NB4 (cell line): ENCODE measurements at regions not wholly inside any gene's neighbourhood (a gene's known extent, or its start where the extent isn't known, plus 50 kb on each side); places are given as distances from the start of the nearest gene placed in this dataset.

Source experiments
- CTCF ChIP-seq: IDR thresholded peaks from one replicate; pipeline ENCODE4 v1.5.1; 2012; ENCODE audit warnings: low read depth, low read length
- MAX ChIP-seq: IDR thresholded peaks from 2 replicates; pipeline ENCODE4 v1.6.1; 2011; ENCODE audit warnings: low read depth, low read length
- MYC ChIP-seq: IDR thresholded peaks from 2 replicates; pipeline ENCODE4 v1.6.1; 2011; ENCODE audit warnings: low read depth, low read length
- POLR2A ChIP-seq: IDR thresholded peaks from 2 replicates; pipeline ENCODE4 v1.6.1; 2011; ENCODE audit warnings: mild to moderate bottlenecking; ENCODE audit not compliant: insufficient read length; ENCODE audit errors: extremely low read depth

- TF ChIP-seq CTCF (no peak), POLR2A (no peak), MYC (no peak), MAX (no peak)
These were observed 119.0 kb upstream of the ATP2B1 start for GRCh38 chr12:89827592-89827991.
